ENCODE measurements at regions not wholly inside any gene's neighbourhood (a gene's known extent, or its start where the extent isn't known, plus 50 kb on each side); places are given as distances from the start of the nearest gene placed in this dataset.

DNA sequence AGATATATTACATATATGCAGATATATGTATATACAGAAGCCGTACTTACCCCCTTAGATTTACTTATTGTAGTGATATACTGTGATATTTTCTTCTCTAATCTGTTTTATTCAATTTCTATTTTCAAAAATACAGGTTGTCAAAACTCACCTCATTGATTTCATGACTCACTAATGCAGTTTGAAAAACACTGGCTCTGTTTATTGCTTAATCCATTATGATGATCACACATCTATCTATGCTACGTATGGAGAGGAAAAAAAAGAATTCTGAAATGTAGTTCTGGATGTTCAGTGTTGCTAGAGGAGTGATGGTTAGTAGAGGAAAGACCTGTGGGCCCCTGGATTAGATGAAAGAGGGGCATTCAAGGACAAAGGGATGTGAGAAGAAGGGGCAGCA, 121.0 kb upstream of the RPS23 start (continued):
- TF ChIP-seq, protein P1, sequence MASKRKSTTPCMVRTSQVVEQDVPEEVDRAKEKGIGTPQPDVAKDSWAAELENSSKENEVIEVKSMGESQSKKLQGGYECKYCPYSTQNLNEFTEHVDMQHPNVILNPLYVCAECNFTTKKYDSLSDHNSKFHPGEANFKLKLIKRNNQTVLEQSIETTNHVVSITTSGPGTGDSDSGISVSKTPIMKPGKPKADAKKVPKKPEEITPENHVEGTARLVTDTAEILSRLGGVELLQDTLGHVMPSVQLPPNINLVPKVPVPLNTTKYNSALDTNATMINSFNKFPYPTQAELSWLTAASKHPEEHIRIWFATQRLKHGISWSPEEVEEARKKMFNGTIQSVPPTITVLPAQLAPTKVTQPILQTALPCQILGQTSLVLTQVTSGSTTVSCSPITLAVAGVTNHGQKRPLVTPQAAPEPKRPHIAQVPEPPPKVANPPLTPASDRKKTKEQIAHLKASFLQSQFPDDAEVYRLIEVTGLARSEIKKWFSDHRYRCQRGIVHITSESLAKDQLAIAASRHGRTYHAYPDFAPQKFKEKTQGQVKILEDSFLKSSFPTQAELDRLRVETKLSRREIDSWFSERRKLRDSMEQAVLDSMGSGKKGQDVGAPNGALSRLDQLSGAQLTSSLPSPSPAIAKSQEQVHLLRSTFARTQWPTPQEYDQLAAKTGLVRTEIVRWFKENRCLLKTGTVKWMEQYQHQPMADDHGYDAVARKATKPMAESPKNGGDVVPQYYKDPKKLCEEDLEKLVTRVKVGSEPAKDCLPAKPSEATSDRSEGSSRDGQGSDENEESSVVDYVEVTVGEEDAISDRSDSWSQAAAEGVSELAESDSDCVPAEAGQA (IDR thresholded peaks at IDR 0.05; ENCODE audit: low read depth): no peak
- TF ChIP-seq, protein P1 (CRISPR knock-in tag; IDR thresholded peaks at IDR 0.05; ENCODE audit: borderline replicate concordance): no peak

DNA sequence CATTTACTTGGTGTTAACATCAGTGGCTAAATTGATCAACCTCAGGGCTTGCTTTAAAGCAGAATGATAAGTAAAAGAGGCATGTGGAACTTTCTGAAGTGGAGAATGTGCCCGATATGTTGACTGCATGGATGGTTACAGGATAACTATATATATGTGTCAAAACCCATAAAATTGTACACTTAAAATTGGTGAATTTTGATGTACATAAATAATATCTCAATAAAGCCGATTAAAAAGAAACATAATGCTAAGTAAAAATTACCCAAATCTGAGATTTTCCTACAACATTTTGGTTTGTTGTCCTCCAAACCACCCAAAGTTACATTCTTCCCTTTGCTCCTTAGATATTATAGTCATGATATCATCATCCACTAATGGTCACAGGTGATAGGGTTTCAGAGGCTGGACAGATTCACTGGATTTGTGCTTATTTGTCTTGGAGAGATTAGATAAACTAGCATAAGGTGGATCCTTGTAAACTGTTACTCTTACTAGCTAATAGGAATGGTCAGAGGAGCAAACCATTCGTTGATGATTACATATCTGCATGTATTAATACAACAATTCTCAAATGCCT, 119.7 kb upstream of the RPS23 start:
- no peak overlapping the region for H3K27ac ChIP-seq (ENCODE audit: extremely low read length, insufficient read depth, low read length)
- no peak for DNase-seq (ENCODE audit: low spot score)
- H3K79me2 ChIP-seq (ENCODE audit: insufficient read depth, low read length): no peaks in the 10 kb centered on the region
- no peak overlapping the region for H3K4me3 ChIP-seq (replicated peaks in 1 of 3; ENCODE audit: insufficient read depth in 1 of 3, low read depth in 2 of 3, low read length in 3 of 3)
- no TSS peak for BruUV-seq (replicated peaks)
- no peak for FAIRE-seq
- H2AFZ ChIP-seq (ENCODE audit: low read length): no peak overlapping the region
- in situ Hi-C loops (cut with HindIII; ENCODE audit: extremely low pct_ligation_motif_present, low pct_unique_long_range_greater_than_20kb): no loop called here
- no peaks in the 10 kb centered on the region for H3K9me3 ChIP-seq (ENCODE audit: low read length)
- ATAC-seq: no peak
- peaks cover 20% of the 10 kb centered on the region for H3K4me1 ChIP-seq (ENCODE audit: insufficient read depth, low read length)
- intact Hi-C loops (cut with micrococcal nuclease; ENCODE audit: unreplicated experiment): loop anchor here (1.0 kb wide), 1 partner anchor 11 kb away; no protein-coding TSS in a partner anchor
- ChIA-PET CTCF (ENCODE audit: low intra/inter-chr PET ratio, low total read pairs) (no interaction called here), POLR2A (interaction anchor here (2.3 kb wide), 1 partner anchor 11 kb away, joined by 20 read pairs; no protein-coding TSS in a partner anchor)
- no peaks in the 10 kb centered on the region for H3K27me3 ChIP-seq (ENCODE audit: control insufficient read depth in 1 of 2, insufficient read depth in 2 of 2, low read length in 2 of 2)
- no peak overlapping the region for H3K9ac ChIP-seq (ENCODE audit: insufficient read depth, low read depth, low read length)
- no peaks in the 10 kb centered on the region for H4K20me1 ChIP-seq (ENCODE audit: insufficient read depth, low read length)
- no peaks in the 10 kb centered on the region for H3K36me3 ChIP-seq (replicated peaks in 1 of 2; ENCODE audit: control insufficient read depth in 1 of 2, insufficient read depth in 2 of 2, low read length in 2 of 2)
- 86% methylated on average over 3 of the region's 3 CpGs for WGBS (ENCODE audit: low lambda C conversion rate)
- no peak overlapping the region for H3K4me2 ChIP-seq (ENCODE audit: low read depth, low read length)
- no peak for TF ChIP-seq FOXA3 (CRISPR knock-in tag; IDR thresholded peaks at IDR 0.05)
- TF ChIP-seq, protein P2, sequence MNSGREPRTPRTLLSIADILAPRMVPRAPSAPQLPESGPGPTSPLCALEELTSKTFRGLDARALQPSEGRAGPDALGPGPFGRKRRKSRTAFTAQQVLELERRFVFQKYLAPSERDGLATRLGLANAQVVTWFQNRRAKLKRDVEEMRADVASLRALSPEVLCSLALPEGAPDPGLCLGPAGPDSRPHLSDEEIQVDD (CRISPR knock-in tag; IDR thresholded peaks at IDR 0.05; ENCODE audit: borderline replicate concordance): no peak
- TF ChIP-seq AGO1 (IDR thresholded peaks at IDR 0.05; ENCODE audit: low read depth, low read length, poor library complexity, severe bottlenecking): no peak
- no peak for TF ChIP-seq ZNF737 (CRISPR knock-in tag; IDR thresholded peaks at IDR 0.05; ENCODE audit: borderline replicate concordance)
- TF ChIP-seq GPN1 (CRISPR knock-in tag; IDR thresholded peaks at IDR 0.05; ENCODE audit: borderline replicate concordance): no peak
- TF ChIP-seq U2AF2 (IDR thresholded peaks at IDR 0.05; ENCODE audit: low read depth, low read length): no peak
- no peak for TF ChIP-seq NR2F2 (IDR thresholded peaks at IDR 0.05; ENCODE audit: borderline replicate concordance, low read depth)
- no peak for TF ChIP-seq ZNF501 (CRISPR knock-in tag; IDR thresholded peaks at IDR 0.05)
- TF ChIP-seq, protein P3, sequence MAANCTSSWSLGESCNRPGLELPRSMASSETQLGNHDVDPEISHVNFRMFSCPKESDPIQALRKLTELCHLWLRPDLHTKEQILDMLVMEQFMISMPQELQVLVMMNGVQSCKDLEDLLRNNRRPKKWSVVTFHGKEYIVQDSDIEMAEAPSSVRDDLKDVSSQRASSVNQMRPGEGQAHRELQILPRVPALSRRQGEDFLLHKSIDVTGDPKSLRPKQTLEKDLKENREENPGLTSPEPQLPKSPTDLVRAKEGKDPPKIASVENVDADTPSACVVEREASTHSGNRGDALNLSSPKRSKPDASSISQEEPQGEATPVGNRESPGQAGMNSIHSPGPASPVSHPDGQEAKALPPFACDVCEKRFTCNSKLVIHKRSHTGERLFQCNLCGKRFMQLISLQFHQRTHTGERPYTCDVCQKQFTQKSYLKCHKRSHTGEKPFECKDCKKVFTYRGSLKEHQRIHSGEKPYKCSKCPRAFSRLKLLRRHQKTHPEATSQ (CRISPR knock-in tag; IDR thresholded peaks at IDR 0.05; ENCODE audit: borderline replicate concordance): no peak
- no peak for TF ChIP-seq ZNF446 (CRISPR knock-in tag; IDR thresholded peaks at IDR 0.05)

Data from HepG2 (cell line).